Subcutaneous abdominal adipose tissue (tissue), 5 donors: ENCODE measurements at regions not wholly inside any gene's neighbourhood (a gene's known extent, or its start where the extent isn't known, plus 50 kb on each side); places are given as distances from the start of the nearest gene placed in this dataset.

Source experiments
- H3K27ac ChIP-seq: one replicate; pipeline ENCODE4 v1.7.0; 2013; ENCODE audit warnings: low read depth, mild to moderate bottlenecking, inconsistent platforms, low read length, moderate library complexity
- H3K27me3 ChIP-seq, 5 donors: one replicate each; pipeline ENCODE4 v1.7.0; 2013; ENCODE audit warnings: low read length in 5 of 5, inconsistent platforms in 1 of 5; ENCODE audit not compliant: control insufficient read depth in 5 of 5, insufficient read depth in 4 of 5
- H3K36me3 ChIP-seq, 5 donors: one replicate each; pipeline ENCODE4 v1.7.0; 2013; ENCODE audit warnings: low read length in 5 of 5; ENCODE audit not compliant: control insufficient read depth in 5 of 5, insufficient read depth in 5 of 5
- H3K4me1 ChIP-seq, 5 donors: one replicate each; pipeline ENCODE4 v1.7.0; 2013; ENCODE audit warnings: low read length in 5 of 5, mild to moderate bottlenecking in 3 of 5, moderate library complexity in 1 of 5; ENCODE audit not compliant: control insufficient read depth in 5 of 5, insufficient read depth in 5 of 5
- H3K4me3 ChIP-seq, 5 donors: one replicate each; pipeline ENCODE4 v1.7.0; 2013; ENCODE audit warnings: low read length in 5 of 5, low read depth in 1 of 5
- H3K9ac ChIP-seq, 5 donors: one replicate each; pipeline ENCODE4 v1.7.0; 2013; ENCODE audit warnings: low read length in 5 of 5, mild to moderate bottlenecking in 4 of 5, moderate library complexity in 3 of 5
- H3K9me3 ChIP-seq, 5 donors: one replicate each; pipeline ENCODE4 v1.7.0; 2013; ENCODE audit warnings: low read length in 5 of 5; ENCODE audit not compliant: control insufficient read depth in 5 of 5
- donor health status: healthy.
- donor health status: healthy.
- donor health status: healthy.
- donor health status: healthy.
- donor health status: healthy.

DNA sequence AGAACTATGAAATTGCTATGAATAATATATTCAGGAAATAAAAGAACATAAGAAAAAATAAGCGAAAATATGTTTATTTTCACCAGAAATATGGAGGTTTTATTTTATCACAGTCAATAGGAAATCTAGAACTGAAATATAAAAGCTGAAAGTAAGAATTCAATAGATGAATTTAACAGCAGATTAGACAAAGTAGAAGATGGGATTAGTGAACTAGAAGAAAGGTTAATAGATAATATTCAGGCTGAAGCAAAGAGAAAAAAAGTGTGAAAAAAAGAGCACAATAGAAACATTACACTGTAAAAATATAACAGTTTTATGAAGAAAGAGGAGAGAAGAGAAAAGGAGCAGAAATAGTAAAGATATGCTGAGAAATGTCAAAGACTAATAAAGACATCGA, 1152.1 kb downstream of the FAT4 start:
- Histone ChIP-seq H3K9ac (no peak overlapping the region), H3K4me1 (peaks cover 0 to 3% (median 0%) of the 10 kb centered on the region in 5 donors), H3K27me3 (no peaks in the 10 kb centered on the region), H3K27ac (no peak overlapping the region), H3K4me3 (no peak overlapping the region), H3K36me3 (no peaks in the 10 kb centered on the region), H3K9me3 (peaks cover 0 to 3% (median 0%) of the 10 kb centered on the region in 5 donors)

DNA sequence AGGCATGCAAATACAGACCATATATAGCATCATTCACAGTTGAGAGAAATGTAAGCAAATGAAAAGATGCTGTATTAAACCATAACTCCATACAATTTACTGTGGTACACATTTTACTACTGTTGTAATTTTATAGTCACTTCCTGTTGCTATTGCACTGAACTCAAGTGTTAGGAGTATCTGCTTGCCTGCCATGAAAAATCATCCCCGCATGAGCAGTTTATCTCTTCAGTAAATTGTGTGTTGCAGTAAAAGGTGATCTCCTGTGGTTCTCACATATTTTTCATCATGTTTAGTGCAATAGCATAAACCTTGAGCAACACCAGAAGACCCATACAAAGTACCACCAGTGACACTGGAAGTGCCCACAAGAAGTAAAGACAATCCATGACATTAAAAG, 1153.4 kb downstream of the FAT4 start:
- Histone ChIP-seq H3K27me3 (no peaks in the 10 kb centered on the region), H3K36me3 (no peaks in the 10 kb centered on the region), H3K4me1 (peaks cover 0 to 3% (median 0%) of the 10 kb centered on the region in 5 donors), H3K4me3 (no peak overlapping the region), H3K9me3 (peaks cover 0 to 3% (median 0%) of the 10 kb centered on the region in 5 donors), H3K9ac (no peak overlapping the region), H3K27ac (no peak overlapping the region)

DNA sequence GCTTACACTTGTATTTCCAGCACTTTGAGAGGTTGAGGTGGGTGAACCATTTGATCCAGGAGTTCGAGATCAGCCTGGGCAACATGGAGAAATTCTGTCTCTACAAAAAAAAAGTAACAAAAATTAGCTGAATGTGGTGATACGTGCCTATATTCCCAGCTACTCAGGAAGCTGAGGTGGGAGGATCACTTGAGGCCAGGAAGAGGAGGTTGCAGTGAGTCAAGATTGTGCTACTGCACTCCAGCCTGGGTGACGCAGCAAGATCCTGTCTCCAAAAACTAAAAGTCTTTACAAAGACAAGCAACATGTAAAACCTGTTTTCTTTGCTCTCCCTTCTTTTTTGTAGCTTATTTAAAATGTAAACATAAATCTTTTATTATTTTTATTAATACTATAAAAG, 1156.1 kb downstream of the FAT4 start:
- H3K4me1 ChIP-seq, result no peaks in the 10 kb centered on the region

DNA sequence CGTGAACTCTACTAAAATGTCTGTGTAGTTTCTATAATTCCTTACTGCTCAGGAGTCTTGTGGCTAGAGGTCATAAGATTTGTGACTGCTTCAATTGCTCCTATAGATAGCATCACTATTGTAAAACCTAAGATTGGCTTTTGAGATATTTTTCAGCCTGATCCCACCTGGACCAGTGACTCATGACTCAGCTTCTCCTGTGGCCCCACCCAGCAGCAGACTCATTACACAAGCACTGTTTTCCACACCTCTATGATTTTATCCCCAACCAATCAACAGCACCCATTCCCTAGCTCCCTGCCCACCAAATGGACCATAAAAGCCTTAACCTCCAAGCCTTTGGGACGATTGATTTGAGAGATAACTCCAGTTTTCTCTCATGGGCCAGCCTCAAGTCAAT, 1157.0 kb upstream of the INTU start:
- H3K4me3 ChIP-seq, result no peak overlapping the region
- H3K36me3 ChIP-seq, result no peaks in the 10 kb centered on the region
- H3K4me1 ChIP-seq, result no peaks in the 10 kb centered on the region
- no peak overlapping the region for H3K27ac ChIP-seq
- H3K27me3 ChIP-seq, result no peaks in the 10 kb centered on the region
- H3K9ac ChIP-seq, result no peak overlapping the region
- H3K9me3 ChIP-seq, result peaks cover 0 to 8% (median 5%) of the 10 kb centered on the region in 5 donors

More for the DNA sequence above, 1156.1 kb downstream of the FAT4 start:
- no peak overlapping the region for H3K9ac ChIP-seq
- no peaks in the 10 kb centered on the region for H3K27me3 ChIP-seq
- peaks cover 0 to 5% (median 3%) of the 10 kb centered on the region in 5 donors for H3K9me3 ChIP-seq
- no peaks in the 10 kb centered on the region for H3K36me3 ChIP-seq
- H3K4me3 ChIP-seq, result no peak overlapping the region
- H3K27ac ChIP-seq, result no peak overlapping the region

GRCh38 chr4:126479709-126480108, 1153.0 kb upstream of the INTU start:
- H3K4me3 ChIP-seq, result no peak overlapping the region
- H3K27me3 ChIP-seq, result no peaks in the 10 kb centered on the region

GRCh38 chr4:126482311-126482710, 1150.4 kb upstream of the INTU start:
- no peak overlapping the region for H3K9ac ChIP-seq
- H3K9me3 ChIP-seq, result peaks cover 0 to 5% (median 0%) of the 10 kb centered on the region in 5 donors
- H3K4me1 ChIP-seq, result no peaks in the 10 kb centered on the region
- H3K27ac ChIP-seq, result no peak overlapping the region
- no peak overlapping the region for H3K4me3 ChIP-seq
- no peaks in the 10 kb centered on the region for H3K27me3 ChIP-seq
- H3K36me3 ChIP-seq, result no peaks in the 10 kb centered on the region

More at GRCh38 chr4:126479709-126480108, 1153.0 kb upstream of the INTU start:
- Histone ChIP-seq H3K9me3 (peaks cover 0 to 8% (median 5%) of the 10 kb centered on the region in 5 donors), H3K36me3 (no peaks in the 10 kb centered on the region), H3K9ac (no peak overlapping the region), H3K4me1 (no peaks in the 10 kb centered on the region), H3K27ac (no peak overlapping the region)

DNA sequence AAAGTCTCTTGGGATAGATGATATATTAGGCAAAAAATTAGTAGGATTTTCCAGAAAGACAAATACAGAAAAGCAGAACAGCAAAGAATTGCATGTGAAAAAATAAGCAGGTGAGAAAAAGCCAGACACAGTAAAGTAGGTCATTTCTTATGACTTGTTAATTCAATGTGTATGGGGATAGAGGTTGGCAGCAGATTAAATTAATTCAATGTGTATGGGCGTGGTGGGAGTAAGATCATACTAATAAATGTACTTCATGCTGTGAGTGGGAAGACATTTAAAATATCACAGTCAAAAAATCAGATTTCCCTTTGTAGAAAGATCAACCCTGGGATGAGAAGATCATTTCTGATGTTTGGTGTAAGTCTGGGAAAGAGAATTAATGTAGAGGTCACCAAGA, 1146.4 kb upstream of the INTU start:
- Histone ChIP-seq H3K27me3 (no peaks in the 10 kb centered on the region), H3K4me1 (no peaks in the 10 kb centered on the region), H3K9ac (no peak overlapping the region), H3K4me3 (no peak overlapping the region), H3K36me3 (no peaks in the 10 kb centered on the region), H3K9me3 (peaks cover 0 to 2% (median 0%) of the 10 kb centered on the region in 5 donors), H3K27ac (no peak overlapping the region)

GRCh38 chr4:126489826-126490463, 1142.8 kb upstream of the INTU start:
- Histone ChIP-seq H3K4me1 (no peaks in the 10 kb centered on the region), H3K9me3 (peaks cover 0 to 2% (median 0%) of the 10 kb centered on the region in 5 donors), H3K27ac (no peak overlapping the region), H3K36me3 (no peaks in the 10 kb centered on the region), H3K9ac (no peak overlapping the region), H3K4me3 (no peak overlapping the region), H3K27me3 (no peaks in the 10 kb centered on the region)

DNA sequence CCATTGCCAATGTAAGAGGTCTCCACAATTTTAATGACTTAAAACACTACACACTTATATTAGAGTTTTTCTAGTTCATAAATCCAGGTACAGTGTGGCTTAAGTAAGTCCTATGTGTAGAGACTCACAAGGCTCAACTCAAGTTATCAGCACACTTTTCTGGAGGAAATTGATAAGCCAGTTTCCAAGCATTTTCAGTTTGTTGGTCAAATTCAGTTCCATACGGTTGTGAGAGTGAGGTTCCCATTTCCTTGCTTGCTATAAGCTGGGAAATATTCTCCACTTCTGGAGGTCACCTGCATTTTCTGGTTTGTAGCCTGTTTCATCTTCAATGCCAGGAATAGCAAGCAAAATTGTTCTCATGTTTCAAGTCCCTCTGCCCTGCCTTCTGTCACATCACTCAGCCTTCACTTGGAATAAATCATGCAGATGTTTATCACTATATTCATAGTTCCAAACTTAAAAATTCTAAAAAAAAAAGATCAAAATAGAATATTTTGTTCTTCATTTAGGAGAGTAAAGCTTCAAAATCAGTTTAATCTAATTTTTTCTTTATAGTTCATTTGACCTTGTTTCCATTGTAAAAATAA, 1137.5 kb upstream of the INTU start:
- H3K9me3 ChIP-seq, result no peaks in the 10 kb centered on the region

DNA sequence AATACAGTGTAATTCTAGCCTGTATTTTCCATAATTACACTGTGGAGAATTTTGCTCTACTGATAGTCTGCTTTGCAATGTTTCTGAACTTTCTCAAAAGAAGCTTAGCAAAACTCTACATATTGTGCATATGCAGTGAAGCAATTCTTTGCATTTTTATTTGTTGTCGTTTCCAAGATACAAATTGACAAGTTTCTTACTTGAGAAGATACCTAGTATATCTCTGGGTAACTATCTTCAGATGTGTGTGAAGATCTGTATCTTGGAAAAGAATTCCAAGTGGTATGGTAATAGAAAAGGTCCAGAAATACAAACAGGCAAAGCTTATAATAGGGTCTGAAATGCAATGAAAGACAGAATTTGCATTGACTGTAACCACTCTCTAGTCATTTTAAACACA, 1119.8 kb upstream of the INTU start:
- no peaks in the 10 kb centered on the region for H3K9me3 ChIP-seq
- H3K9ac ChIP-seq, result no peak overlapping the region
- no peaks in the 10 kb centered on the region for H3K36me3 ChIP-seq
- no peak overlapping the region for H3K27ac ChIP-seq
- H3K4me1 ChIP-seq, result no peaks in the 10 kb centered on the region
- H3K4me3 ChIP-seq, result no peak overlapping the region
- no peaks in the 10 kb centered on the region for H3K27me3 ChIP-seq

More for the DNA sequence above, 1137.5 kb upstream of the INTU start:
- H3K36me3 ChIP-seq, result no peaks in the 10 kb centered on the region
- H3K4me1 ChIP-seq, result no peaks in the 10 kb centered on the region
- H3K27me3 ChIP-seq, result no peaks in the 10 kb centered on the region
- no peak overlapping the region for H3K9ac ChIP-seq
- H3K4me3 ChIP-seq, result no peak overlapping the region
- no peak overlapping the region for H3K27ac ChIP-seq
